Smooth muscle cell (in vitro differentiated cells): ENCODE measurements at regions not wholly inside any gene's neighbourhood (a gene's known extent, or its start where the extent isn't known, plus 50 kb on each side); places are given as distances from the start of the nearest gene placed in this dataset.

ENCODE experiments used
- DNase-seq: peaks from one replicate; lab custom pipeline; 2025; ENCODE audit not compliant: unreplicated experiment; lab: John Stamatoyannopoulos, UW
- H2AFZ ChIP-seq: fragments of 200-600 bp; sonication (generic); 2 replicates; pipeline ENCODE4 v1.6.0; 2016; ENCODE audit warnings: antibody characterized with exemption, low read depth, mild to moderate bottlenecking
- H3F3A ChIP-seq: fragments of 200-600 bp; sonication (generic); 2 replicates; pipeline ENCODE4 v1.6.0; 2017; ENCODE audit warnings: antibody characterized with exemption, low read depth
- H3K27ac ChIP-seq: fragments of 200-600 bp; sonication (generic); 2 replicates; pipeline ENCODE4 v1.5.1; 2016; ENCODE audit warnings: low read depth, mild to moderate bottlenecking
- H3K27me3 ChIP-seq: fragments of 200-600 bp; sonication (generic); 2 replicates; pipeline ENCODE4 v1.6.1; 2016; ENCODE audit warnings: low read depth, mild to moderate bottlenecking
- H3K36me3 ChIP-seq: fragments of 200-600 bp; sonication (generic); 2 replicates; pipeline ENCODE4 v1.5.1; 2016; ENCODE audit warnings: low read depth
- H3K4me1 ChIP-seq: fragments of 200-600 bp; sonication (generic); 2 replicates; pipeline ENCODE4 v1.5.1; 2016; ENCODE audit warnings: low read depth
- H3K4me2 ChIP-seq: fragments of 200-600 bp; sonication (generic); 2 replicates; pipeline ENCODE4 v1.6.0; 2016; ENCODE audit warnings: mild to moderate bottlenecking
- H3K4me3 ChIP-seq: fragments of 200-600 bp; sonication (generic); 2 replicates; pipeline ENCODE4 v1.5.1; 2016; ENCODE audit warnings: mild to moderate bottlenecking
- H3K79me2 ChIP-seq: fragments of 200-600 bp; sonication (generic); 2 replicates; pipeline ENCODE4 v1.6.0; 2016; ENCODE audit warnings: low read depth, mild to moderate bottlenecking
- H3K9ac ChIP-seq: fragments of 200-600 bp; sonication (generic); 2 replicates; pipeline ENCODE4 v1.6.0; 2016; ENCODE audit warnings: low read depth
- H3K9me3 ChIP-seq: fragments of 200-600 bp; sonication (generic); replicated peaks from 2 replicates; pipeline ENCODE4 v1.5.1; 2016; ENCODE audit warnings: low read depth
- H4K20me1 ChIP-seq: fragments of 200-600 bp; sonication (generic); 2 replicates; pipeline ENCODE4 v1.6.0; 2016; ENCODE audit warnings: low read depth
- WGBS: methylation state at CpG from one replicate; pipeline ENCODE4 v1.1.7; 2016; ENCODE audit warnings: low lambda C conversion rate; 5-methylcytosine and 5-hydroxymethylcytosine counted together
- TF ChIP-seq, protein P1 (sequence below): fragments of 200-600 bp; sonication (generic); IDR thresholded peaks from 2 replicates; pipeline ENCODE4 v1.5.1; 2017; ENCODE audit warnings: borderline replicate concordance, mild to moderate bottlenecking, antibody characterized with exemption; ENCODE audit not compliant: insufficient read depth, poor library complexity, severe bottlenecking

DNA sequence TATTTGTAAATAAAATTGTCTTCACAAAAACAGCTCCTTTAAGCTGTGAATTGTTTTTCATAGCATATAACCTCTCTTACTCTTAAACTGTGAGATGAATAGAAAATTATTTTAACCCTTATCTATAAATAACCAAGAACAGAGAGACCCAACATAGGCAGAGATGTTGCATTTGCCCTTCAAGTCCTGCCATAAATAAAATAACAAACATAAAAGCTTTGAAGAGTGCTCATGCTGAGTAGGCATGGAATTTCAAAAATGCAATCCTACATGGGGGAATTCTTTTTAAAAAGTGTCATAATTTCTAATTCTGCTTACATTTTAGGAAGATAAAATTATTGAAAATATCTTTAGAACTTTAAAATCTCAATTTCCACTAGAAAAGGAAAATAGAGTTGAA, 124.1 kb upstream of the FERD3L start:
- H4K20me1 ChIP-seq: no peaks in the 10 kb centered on the region
- TF ChIP-seq, protein P1, sequence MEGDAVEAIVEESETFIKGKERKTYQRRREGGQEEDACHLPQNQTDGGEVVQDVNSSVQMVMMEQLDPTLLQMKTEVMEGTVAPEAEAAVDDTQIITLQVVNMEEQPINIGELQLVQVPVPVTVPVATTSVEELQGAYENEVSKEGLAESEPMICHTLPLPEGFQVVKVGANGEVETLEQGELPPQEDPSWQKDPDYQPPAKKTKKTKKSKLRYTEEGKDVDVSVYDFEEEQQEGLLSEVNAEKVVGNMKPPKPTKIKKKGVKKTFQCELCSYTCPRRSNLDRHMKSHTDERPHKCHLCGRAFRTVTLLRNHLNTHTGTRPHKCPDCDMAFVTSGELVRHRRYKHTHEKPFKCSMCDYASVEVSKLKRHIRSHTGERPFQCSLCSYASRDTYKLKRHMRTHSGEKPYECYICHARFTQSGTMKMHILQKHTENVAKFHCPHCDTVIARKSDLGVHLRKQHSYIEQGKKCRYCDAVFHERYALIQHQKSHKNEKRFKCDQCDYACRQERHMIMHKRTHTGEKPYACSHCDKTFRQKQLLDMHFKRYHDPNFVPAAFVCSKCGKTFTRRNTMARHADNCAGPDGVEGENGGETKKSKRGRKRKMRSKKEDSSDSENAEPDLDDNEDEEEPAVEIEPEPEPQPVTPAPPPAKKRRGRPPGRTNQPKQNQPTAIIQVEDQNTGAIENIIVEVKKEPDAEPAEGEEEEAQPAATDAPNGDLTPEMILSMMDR: no peak
- H3K4me3 ChIP-seq: no peak overlapping the region
- DNase-seq: no peak
- H2AFZ ChIP-seq: no peak overlapping the region
- H3K4me1 ChIP-seq: peaks cover 8% of the 10 kb centered on the region
- H3F3A ChIP-seq: no peaks in the 10 kb centered on the region
- H3K27ac ChIP-seq: no peak overlapping the region
- no peak overlapping the region for H3K4me2 ChIP-seq
- peaks cover 3% of the 10 kb centered on the region for H3K79me2 ChIP-seq
- no peak overlapping the region for H3K9ac ChIP-seq
- H3K27me3 ChIP-seq: no peaks in the 10 kb centered on the region
- H3K36me3 ChIP-seq: no peaks in the 10 kb centered on the region
- H3K9me3 ChIP-seq: no peaks in the 10 kb centered on the region

DNA sequence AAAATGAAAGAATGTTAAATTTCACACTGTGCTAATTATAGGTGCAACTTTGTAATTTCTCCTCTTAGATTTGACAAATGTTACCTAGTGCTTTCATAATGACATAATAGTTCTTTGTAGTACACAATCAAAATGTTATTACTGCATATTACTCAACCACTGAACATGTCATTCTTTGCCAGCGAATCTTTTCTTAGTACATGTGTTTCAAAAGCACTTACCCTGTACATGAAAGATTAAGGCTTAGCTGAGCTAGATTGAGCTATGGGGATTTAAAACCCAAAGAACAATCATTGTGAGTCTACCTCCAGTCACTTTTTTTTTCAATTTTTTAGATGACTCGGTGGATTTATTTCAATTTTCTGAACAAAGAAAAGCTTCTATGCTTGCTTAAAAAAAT, 123.5 kb upstream of the FERD3L start:
- Histone ChIP-seq H3K36me3 (no peaks in the 10 kb centered on the region), H3K27ac (no peak overlapping the region), H3K4me3 (no peak overlapping the region), H3K9me3 (no peaks in the 10 kb centered on the region), H3F3A (no peaks in the 10 kb centered on the region), H3K4me1 (peaks cover 8% of the 10 kb centered on the region), H4K20me1 (no peaks in the 10 kb centered on the region), H2AFZ (peak overlapping the region; percentile 27), H3K4me2 (no peak overlapping the region), H3K79me2 (no peaks in the 10 kb centered on the region), H3K9ac (no peak overlapping the region), H3K27me3 (no peaks in the 10 kb centered on the region)
- 92% methylated on average over 2 of the region's 2 CpGs for WGBS
- TF ChIP-seq, protein P1: no peak
- DNase-seq: no peak

DNA sequence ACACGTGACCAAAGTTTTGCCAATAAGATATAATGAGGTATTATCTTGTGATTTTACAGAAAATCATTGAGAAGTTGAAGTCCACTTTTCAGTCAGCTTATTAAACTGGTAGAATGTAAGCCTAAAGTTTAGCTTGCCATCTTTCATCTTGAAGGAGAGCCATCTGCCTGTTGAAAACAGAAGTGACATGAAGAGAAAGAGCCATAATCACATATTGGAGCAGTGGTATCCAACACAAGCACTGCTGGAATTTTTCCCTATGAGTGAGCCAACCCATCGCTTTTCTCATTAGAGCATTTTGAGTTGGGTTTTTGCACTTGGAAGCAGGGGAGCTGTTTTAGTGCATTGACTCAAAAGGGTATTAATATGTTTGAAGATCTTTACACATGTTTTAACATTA, 117.6 kb upstream of the FERD3L start:
- no peaks in the 10 kb centered on the region for H3F3A ChIP-seq
- no peak overlapping the region for H2AFZ ChIP-seq
- no peaks in the 10 kb centered on the region for H3K36me3 ChIP-seq
- 91% methylated on average over 2 of the region's 2 CpGs for WGBS
- no peak overlapping the region for H3K4me3 ChIP-seq
- H3K27ac ChIP-seq: no peak overlapping the region
- no peaks in the 10 kb centered on the region for H3K79me2 ChIP-seq
- no peaks in the 10 kb centered on the region for H3K4me1 ChIP-seq
- no peak overlapping the region for H3K9ac ChIP-seq
- no peak overlapping the region for H3K4me2 ChIP-seq
- H3K27me3 ChIP-seq: no peaks in the 10 kb centered on the region
- TF ChIP-seq, protein P1: no peak
- no peak for DNase-seq
- H3K9me3 ChIP-seq: no peaks in the 10 kb centered on the region
- no peaks in the 10 kb centered on the region for H4K20me1 ChIP-seq

DNA sequence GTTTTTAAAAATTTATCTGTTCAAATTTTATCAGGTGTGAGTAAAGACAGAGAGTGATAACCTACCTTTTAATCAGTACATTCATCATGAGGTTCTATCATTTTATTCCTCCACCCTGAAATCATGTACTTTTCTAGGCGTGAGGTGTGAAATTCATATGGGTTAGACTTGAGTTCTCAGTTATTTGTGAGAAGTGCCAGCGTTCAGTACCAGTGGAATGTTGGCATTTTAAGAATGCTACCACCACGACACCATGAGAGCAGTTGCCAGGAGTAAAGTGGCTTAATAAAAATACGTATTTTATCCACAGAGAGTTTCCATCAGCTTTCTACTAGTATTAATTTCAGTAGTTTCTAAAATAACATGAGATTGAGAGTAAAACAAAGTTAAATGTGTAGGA, 104.1 kb upstream of the FERD3L start:
- H3K36me3 ChIP-seq: no peaks in the 10 kb centered on the region
- no peaks in the 10 kb centered on the region for H3K27me3 ChIP-seq
- H3K9ac ChIP-seq: no peak overlapping the region
- H2AFZ ChIP-seq: no peak overlapping the region
- TF ChIP-seq, protein P1: no peak
- peak overlapping the region; percentile 7 for H3K4me2 ChIP-seq
- H3F3A ChIP-seq: no peaks in the 10 kb centered on the region
- WGBS: 74% methylated on average over 4 of the region's 4 CpGs
- no peak overlapping the region for H3K27ac ChIP-seq
- no peaks in the 10 kb centered on the region for H4K20me1 ChIP-seq
- no peaks in the 10 kb centered on the region for H3K4me1 ChIP-seq
- no peak overlapping the region for H3K4me3 ChIP-seq
- H3K9me3 ChIP-seq: no peaks in the 10 kb centered on the region
- no peaks in the 10 kb centered on the region for H3K79me2 ChIP-seq
- no peak for DNase-seq
